ENCODE measurements at regions not wholly inside any gene's neighbourhood (a gene's known extent, or its start where the extent isn't known, plus 50 kb on each side); places are given as distances from the start of the nearest gene placed in this dataset.
"Not testable (repeated sequence)": the region's sequence is repeated elsewhere in the genome, so short reads cannot be mapped to it uniquely, and the experiment has no call there.

DNA sequence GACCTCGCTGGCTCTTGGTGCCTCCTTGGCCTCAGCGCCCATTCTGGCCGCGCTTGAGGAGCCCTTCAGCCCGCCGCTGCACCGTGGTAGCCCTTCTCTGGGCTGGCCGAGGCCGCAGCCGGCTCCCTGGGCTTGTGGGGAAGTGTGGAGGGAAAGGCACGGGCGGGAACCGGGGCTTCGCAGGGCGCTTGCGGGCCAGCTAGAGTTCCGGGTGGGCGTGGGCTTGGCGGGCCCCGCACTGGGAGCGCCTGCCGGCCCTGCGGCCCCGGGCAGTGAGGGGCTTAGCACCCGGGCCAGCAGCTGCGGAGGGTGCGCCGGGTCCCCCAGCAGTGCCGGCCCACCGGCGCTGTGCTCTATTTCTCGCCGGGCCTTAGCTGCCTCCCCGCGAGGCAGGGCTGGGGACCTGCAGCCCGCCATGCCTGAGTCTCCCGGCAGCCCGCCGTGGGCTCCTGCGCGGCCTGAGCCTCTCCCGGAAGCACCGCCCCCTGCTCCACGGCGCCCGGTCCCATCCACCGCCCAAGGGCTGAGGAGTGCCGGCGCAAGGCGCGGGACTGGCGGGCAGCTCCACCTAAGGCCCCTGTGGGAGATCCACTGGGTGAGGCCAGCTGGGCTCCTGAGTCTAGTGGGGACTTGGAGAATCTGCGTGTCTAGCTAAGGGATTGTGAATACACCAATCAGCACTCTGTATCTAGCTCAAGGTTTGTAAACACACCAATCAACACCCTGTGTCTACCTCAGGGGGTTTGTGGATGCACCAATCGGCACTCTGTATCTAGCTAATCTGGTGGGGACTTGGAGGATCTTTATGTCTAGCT, 141.1 kb downstream of the SLCO4C1 start:
- DNase-seq (ENCODE audit: low spot score) = not testable (repeated sequence)

DNA sequence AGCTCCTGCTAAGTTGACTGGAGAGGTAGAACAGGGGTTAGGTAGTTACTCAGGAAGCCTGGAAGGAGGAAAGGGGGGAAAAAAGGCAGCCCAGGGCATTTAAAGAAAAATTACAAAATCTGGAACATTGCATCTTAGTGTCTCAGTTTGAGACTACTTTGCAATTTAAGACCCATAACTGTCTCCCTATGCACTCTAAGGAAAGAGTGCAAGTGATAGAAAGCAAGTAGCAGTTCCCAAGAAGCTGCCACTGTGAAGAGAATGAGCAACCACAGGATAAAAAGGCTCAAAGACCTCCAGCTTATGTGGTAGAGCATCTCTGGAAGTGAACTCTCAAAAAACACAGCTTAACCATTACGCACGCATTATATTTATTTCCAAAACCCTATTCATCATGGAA, 141.8 kb downstream of the SLCO4C1 start:
- DNase-seq (ENCODE audit: low spot score) = no peak

DNA sequence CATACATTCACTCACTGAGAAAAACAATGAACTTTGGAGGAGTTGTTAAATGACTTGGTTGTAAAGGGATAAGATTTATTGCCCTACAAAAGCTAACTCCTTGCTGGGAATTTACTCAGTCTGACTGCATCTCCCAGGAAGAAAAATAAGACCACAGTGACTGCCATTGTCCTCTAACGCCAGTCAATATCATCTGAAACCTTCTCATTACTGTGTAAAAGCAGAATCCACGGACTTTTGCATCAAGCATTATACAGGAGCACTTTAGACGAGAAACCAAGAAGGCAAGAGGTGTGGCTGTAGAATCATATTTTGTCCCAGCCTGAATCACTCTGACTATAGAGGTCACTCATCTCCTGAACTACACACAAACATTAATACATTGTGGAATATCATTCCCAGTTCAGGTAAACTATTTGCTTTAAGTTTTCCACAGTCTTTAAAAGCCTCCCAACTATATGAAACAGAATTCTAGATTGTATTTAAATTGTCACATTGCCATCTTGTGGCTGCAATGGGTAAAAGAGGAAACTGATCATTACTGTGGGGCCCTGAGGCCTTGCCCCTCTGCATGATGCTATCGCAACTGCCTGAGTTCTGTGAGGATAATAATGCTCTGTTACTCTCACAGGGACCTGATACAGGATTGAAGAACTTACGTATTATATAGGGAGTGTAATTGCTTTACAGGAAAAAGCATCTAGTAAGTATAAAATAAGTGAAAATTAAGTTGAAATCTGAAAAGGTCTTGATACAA, 142.9 kb downstream of the SLCO4C1 start:
- peak; percentile 2 for DNase-seq (ENCODE audit: low spot score)

DNA sequence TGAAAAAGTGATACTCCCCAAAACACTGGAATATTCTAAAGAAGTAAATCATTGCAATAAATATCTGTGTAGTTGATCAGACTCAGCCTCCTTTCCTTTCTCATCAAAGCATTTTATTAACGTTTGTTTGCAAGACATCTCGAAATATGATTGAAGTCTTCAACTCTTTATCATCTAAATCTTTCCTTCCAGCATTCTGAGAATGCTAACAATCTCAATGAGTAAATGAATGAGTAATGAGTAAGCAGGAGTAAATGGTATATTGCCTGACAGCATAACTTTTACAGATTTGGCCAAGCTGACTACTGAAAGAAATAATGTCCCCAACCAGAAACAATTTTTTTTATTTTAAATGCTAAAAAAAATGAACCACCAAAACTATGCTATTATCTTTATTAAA, 157.1 kb downstream of the SLCO4C1 start:
- DNase-seq (ENCODE audit: low spot score) = no peak

DNA sequence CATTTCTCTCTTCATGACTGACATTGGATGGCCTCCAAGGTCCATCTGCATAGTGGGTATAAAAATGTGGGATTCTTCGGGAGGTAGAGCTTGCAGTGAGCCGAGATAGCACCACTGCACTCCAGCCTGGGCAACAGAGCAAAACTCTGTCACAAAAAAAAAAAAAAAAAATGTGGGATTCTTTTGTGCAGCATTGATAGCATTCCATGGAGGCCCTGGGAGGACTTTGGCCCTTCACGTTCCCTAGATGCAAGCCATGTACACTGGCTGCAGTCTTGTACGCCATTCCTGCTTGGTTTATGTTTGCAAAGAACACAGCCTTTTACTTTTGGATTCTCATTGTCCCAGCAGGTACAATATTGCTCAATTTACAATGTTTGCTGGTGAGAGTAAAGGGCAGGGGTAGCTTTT, 157.8 kb downstream of the SLCO4C1 start:
- no peak for DNase-seq (ENCODE audit: low spot score)

DNA sequence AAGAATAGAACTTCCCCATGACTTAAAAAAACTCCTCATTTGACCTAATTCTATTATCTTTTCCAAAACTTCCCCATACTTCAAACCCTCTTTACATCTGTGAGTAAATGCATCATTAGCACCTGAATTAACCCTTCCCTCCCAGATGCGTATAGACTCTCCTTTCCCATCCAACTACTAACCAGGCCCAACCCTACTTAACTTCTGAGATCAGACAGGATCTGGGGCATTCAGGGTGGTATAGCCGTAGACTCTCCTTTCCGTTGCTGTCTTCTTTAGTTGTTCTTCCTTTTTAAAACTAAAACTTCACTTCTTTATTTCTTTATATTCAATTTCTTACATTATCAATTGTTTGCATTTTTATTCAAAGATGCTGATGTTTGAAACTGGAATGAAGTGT, 165.2 kb downstream of the SLCO4C1 start:
- no peak for DNase-seq (ENCODE audit: low spot score)

DNA sequence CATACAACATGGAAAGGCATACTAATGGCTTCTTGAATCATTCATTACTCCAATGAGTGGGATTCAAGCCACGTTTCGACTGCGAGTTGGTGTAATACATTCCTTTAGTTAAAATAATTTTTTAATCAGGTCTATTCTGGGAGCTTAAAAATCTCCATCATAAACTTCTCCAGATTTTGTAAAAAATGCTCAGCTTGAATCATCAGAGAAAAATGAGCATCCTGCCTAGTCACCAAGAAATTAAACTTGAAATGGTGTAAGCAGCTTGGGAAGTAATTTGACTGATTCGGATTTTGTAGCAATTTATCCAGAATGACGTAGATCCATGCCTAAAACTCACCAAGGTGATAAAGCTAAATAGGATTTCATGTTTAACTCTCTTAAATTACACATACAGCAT, 165.7 kb downstream of the SLCO4C1 start:
- DNase-seq (ENCODE audit: low spot score) = no peak

DNA sequence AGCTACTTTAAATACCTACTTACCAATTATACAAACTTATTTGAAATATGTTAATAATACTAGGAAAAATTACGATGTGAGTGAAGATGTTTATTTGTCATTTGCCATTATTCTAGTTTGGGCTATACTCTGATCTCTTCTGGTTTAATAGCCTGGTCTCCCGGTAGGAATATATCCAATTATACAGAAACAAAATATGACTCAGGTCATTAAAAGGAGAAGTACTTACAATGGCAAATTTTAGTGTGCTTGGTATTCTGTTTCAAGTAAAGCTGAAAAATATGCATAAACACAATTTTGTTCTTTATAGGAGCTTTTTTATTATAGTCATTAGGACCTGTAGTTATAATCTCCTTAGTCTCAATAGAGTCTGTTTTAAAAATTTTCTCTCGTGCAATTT, 176.8 kb downstream of the SLCO4C1 start:
- DNase-seq (ENCODE audit: low spot score) = no peak

DNA sequence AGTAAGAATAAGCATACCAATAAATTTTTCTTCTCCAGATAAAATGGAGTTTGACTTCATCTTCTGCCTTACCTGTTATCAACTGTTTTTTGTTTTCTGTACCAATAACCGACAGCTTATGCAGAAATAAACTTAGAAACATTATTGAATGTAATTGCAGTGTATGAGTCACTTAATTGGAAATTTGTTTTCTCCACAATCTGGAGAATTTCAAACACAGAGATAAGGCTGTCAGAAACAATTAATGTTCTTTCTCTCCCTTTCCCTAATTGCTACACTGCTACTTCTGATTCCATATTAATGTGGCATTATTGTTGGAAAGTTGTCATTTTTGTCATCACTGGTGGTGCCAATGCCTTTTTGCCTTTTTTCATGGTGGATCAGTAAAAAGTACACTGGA, 180.3 kb downstream of the SLCO4C1 start:
- no peak for DNase-seq (ENCODE audit: low spot score)

DNA sequence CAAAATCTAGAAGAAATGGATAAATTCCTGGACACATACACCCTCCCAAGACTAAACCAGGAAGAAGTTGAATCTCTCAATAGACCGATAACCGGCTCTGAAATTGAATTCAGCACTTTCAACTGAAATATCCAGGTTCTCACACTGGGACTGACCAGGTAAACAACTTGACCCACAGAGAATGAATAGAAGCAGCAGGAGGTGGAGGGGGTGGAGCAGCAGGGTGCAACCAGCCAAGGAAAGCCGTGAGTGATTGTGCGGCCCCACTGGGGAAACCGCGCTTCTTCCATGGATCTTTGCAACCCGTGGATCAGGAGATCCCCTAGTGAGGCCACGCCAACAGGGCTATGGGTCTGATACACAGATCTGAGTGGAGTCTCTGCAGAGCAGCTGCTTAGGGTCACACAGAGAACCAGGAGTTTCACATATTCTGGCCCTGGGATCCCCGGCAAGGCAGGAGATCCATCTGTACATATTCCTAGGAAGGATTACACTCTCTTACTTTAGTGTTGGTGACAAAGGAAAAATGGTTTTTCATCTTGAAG, 181.5 kb downstream of the SLCO4C1 start:
- no peak for DNase-seq (ENCODE audit: low spot score)

DNA sequence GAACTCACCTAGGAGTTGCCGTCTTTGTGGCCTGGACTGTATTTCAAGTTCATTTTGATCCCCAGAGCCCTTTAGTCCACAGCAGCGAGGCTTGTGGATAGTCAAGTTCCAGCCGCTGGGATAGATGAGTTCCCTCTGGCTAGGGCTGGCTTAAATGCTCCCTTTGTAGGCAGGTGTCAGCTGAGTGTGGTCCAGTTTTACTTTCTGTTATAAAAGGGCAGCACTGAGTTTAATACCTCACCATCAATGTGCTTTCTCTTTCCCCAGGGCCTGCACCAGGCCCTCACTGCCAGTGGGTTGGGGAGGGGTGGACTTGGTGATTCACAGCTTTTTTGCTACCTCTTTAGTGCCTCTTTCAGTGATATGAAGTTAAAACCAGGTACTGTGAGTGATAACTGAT, 188.2 kb downstream of the SLCO4C1 start:
- DNase-seq (ENCODE audit: low spot score) = no peak

DNA sequence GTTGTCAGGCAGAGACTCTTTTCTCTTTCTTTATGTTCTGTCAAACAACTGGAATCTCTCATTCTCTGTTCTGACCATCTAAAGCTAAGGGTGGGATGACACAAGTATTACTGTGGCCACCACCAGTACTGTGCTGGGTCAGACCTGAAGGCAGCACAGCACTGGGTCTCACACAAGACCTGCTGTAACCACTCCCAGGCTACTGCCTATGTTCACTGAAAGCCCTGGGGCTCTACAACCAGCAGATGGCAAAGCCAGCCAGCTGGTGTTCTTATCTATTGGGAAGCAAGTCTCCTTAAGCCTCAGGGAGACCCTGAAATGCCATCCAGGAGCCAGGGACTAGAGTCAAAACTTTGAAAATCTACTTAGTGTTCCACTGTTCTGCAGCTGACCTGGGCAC, 189.5 kb downstream of the SLCO4C1 start:
- DNase-seq (ENCODE audit: low spot score) = no peak

DNA sequence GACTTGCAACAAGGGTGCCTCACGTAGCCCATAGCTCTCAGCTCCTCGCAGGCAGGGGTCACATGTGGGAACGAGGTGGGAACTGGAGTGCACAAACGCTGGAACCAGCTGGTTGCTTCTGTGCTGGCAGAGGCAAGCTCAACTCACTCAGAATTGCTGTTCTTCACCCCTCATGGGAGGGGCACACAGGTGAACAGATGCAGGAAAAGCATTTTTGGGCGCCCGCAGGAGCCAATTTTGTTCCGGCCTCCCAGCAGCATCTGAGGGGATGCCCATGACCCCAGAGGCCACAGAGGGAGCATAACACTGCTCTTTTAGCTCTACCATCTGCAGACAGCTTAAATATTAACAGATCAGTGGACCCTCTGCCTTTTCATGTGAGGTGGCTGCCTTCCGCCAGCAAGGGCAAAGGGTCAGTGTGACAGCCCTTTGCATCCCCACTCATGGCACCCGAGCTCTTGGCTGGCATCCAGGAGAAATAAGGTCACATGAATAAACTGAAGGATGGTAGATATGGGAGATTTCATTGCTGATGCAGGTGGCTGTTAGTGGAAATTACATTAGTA, 196.2 kb downstream of the SLCO4C1 start:
- no peak for DNase-seq (ENCODE audit: low spot score)

DNA sequence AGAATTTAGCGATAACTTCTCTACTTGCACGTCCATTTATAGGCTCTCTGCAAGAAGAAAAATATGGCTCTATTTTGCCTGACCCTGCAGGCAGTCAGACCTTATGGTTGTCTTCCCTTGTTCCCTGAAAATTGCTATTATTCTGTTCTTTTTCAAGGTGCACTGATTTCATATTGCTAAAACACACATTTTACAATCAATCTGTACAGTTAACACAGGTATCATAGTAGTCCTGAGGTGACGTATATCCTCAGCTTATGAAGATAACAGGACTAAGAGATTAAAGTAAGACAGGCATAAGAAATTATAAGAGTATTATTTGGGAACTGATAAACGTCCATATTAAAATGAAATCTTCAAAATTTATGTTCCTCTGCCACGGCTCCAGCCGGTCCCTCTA, 197.0 kb downstream of the SLCO4C1 start:
- DNase-seq (ENCODE audit: low spot score) = not testable (repeated sequence)

DNA sequence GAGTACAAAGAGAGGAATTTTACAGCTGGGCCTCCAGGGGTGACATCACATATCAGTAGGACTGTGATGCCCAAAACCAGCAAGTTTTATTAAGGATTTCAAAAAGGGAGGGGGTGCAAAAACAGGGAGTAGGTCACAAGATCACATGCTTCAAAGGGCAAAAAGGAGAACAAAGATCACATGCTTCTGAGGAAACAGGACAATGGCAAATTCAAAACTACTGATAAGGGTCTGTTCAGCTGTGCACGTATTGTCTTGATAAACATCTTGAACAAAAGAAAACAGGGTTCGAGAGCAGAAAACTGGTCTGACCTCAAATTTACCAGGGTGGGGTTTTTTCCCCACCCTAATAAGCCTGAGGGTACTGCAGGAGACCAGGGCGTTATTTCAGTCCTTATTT, 197.5 kb downstream of the SLCO4C1 start:
- DNase-seq (ENCODE audit: low spot score) = not testable (repeated sequence)

DNA sequence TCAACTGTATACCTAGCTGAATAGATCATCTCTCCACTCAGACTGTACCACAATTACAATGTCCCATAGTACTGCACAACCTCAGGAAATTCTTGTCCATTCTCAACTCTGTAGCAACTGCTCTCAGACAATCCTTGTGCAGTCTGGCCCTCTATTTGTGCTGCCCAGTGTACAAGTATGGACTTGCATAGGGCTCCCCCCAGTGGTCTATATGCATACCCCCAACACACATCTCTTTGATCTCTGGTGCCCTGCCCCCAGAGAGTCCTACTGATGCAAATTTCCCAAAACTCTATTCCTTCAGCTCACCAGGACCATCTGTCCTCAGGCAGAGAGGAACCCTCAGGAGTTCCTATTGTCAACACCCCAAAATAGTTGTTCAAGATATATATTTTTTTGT, 205.3 kb downstream of the SLCO4C1 start:
- DNase-seq (ENCODE audit: low spot score) = peak; percentile 16

DNA sequence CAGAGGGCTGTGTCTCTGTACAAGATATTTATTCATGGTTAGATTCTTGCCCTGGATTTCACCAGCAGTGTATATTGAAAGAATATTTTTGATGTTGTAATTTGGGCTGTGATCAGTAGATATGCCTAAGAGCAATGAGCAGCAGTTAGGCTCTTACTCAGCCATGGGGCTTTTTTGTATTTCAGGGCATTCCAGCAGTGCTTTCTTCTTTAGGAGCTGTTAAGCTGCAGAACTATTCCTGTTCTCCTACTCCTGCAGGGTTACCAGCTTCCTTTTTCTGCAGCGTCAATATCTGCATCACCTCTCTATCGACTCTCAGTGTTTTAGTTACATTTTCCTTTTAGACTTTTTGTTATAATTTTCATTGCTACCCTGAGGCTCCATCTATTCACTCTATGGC, 206.2 kb downstream of the SLCO4C1 start:
- DNase-seq (ENCODE audit: low spot score) = no peak

DNA sequence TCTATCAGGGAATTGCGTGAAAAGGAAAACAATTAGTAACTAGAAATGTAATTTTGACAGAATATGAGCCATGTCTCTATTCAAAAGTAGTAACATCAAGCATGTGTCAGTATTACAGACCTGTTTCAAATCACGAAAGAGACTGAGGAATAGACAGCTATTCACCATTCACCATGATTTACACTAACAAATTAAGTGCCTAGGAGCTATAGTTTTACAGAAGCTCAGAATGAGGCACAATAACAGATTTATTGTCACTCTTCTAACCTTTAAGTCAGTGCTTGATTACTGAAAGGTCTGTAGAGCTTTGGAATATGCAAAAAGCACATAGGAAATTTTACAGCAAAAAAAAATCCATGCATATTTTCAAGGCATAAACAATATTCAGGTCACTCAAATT, 208.2 kb downstream of the SLCO4C1 start:
- DNase-seq (ENCODE audit: low spot score) = no peak

DNA sequence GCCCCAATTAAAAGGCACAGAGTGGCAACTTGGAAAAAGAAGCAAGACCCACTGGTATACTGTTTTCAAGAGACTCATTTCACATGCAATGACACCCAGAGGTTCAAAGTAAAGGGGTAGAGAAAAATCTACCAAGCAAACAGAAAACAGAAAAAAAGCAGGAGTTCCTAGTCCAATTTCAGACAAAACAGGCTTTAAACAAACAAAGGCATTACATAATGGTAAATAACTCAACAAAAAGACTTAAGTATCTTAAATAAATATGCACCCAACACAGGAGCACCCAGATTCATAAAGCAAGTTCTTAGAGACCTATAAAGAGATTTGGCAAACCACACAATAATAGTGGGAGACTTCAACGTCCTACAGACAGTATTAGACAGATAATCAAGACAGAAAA, 215.8 kb downstream of the SLCO4C1 start:
- no peak for DNase-seq (ENCODE audit: low spot score)

DNA sequence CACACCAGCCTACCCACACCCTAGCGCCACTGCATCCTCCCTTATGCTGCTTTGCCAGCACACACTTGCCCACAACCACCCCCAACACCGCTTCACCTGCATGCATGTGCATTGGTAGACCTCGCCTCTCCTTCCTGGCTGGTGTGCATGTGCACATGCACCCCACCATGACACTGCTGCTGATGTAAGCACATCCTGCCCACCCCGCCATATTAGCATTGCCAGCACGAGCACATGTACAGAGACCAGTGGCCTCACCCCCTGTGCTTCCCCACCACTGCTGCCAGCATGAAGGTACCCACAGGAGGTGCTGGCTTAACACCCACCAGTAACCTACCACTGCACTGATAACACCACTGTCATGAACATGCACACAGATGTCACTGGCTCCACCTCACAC, 218.2 kb downstream of the SLCO4C1 start:
- no peak for DNase-seq (ENCODE audit: low spot score)

DNA sequence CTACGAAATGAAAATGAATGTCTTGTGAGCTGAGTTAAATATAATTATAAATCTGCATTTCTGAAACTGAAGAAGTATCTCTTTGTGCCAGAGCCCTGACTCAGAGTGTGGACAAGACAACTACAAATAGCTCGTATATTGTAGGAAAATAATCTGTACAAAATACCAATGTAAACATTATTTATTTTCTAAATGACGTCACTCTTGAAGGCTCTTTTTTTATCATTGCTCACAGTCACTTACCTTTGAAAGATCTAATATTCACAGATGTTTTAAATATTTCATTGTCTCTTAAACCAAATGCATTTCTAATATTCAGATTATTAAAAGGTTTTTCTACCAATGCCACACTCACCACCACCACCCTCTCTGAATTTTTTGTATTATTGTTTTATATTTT, 226.1 kb downstream of the SLCO4C1 start:
- no peak for DNase-seq (ENCODE audit: low spot score)

DNA sequence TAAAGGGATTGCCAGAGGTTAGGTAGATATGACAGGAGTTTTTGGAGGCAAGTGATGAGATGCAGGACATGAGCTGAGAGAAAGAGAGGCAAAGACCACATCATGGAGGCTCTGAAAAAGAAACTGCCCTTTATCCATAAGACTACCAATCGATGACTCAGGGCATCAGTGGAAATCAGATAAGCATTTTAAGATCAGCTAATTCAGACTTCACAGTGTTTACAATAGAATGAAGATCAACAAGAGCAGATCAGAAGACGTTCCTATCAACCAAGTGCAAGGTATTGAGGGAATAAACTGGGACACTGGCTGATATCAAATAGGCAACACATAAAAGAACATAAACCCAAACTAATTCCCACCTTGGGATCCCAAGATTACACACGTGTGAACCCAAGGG, 227.2 kb downstream of the SLCO4C1 start:
- no peak for DNase-seq (ENCODE audit: low spot score)

DNA sequence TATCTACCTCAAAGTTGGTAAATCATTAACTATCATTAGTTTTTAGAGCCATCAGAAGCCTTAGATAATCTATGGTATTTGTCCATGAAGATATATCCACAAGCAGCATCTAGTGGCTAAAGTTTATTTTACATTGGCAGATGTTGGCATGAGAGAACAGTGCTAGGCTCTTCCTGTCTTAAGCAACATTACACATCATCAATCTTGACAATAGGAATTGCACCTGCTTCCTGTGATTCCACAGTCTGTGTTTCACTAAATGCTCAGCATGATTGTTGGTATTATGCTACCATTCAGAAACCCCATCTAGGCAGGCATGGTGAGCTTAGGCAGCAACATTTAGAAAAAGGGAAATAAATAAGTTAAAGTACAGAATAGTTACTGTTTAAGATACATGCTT, 246.6 kb downstream of the SLCO4C1 start:
- no peak for DNase-seq (ENCODE audit: low spot score)
